B cell (primary cell): ENCODE measurements at regions not wholly inside any gene's neighbourhood (a gene's known extent, or its start where the extent isn't known, plus 50 kb on each side); places are given as distances from the start of the nearest gene placed in this dataset.

Experiments used
- CTCF ChIP-seq: fragments of 200-600 bp; IDR thresholded peaks from one replicate; pipeline ENCODE4 v1.8.0; 2022; ENCODE audit warnings: antibody characterized with exemption, mild to moderate bottlenecking
- EZH2 ChIP-seq: IDR thresholded peaks from 2 replicates; pipeline ENCODE4 v1.6.1; 2012; ENCODE audit warnings: borderline replicate concordance, low read depth, mild to moderate bottlenecking, moderate library complexity, low read length; ENCODE audit not compliant: insufficient read depth, poor library complexity, severe bottlenecking

- TF ChIP-seq CTCF (no peak), EZH2 (no peak)
Measured at GRCh38 chr6:113584767-113585166, 272.4 kb upstream of the MARCKS start.
